DOHH2 (cell line): ENCODE measurements at regions not wholly inside any gene's neighbourhood (a gene's known extent, or its start where the extent isn't known, plus 50 kb on each side); places are given as distances from the start of the nearest gene placed in this dataset.

ENCODE experiments used
- H3F3A ChIP-seq: fragments of 200-600 bp; sonication (generic), shearing (Covaris generic); 2 replicates; pipeline ENCODE4 v1.6.0; 2016; ENCODE audit warnings: antibody characterized with exemption, mild to moderate bottlenecking; ENCODE audit not compliant: control insufficient read depth, insufficient read depth
- H3K27ac ChIP-seq: fragments of 200-600 bp; sonication (generic); 2 replicates; pipeline ENCODE4 v1.5.1; 2014; ENCODE audit warnings: low read depth, mild to moderate bottlenecking, low read length, moderate library complexity
- H3K27me3 ChIP-seq: fragments of 200-600 bp; sonication (generic); 2 replicates; pipeline ENCODE4 v1.6.1; 2014; ENCODE audit warnings: mild to moderate bottlenecking, low read length, mixed read lengths; ENCODE audit not compliant: control insufficient read depth
- H3K36me3 ChIP-seq: fragments of 200-600 bp; sonication (generic); 2 replicates; pipeline ENCODE4 v1.6.1; 2014; ENCODE audit warnings: mild to moderate bottlenecking, low read length, moderate library complexity, mixed read lengths; ENCODE audit not compliant: control insufficient read depth
- H3K4me1 ChIP-seq: fragments of 200-600 bp; sonication (generic); 2 replicates; pipeline ENCODE4 v1.6.1; 2014; ENCODE audit warnings: mild to moderate bottlenecking, low read length, mixed read lengths; ENCODE audit not compliant: control insufficient read depth
- H3K4me2 ChIP-seq: fragments of 200-600 bp; sonication (generic); 2 replicates; pipeline ENCODE4 v1.6.0; 2014; ENCODE audit warnings: mild to moderate bottlenecking, low read length, moderate library complexity
- H3K4me3 ChIP-seq: fragments of 200-600 bp; sonication (generic); 2 replicates; pipeline ENCODE4 v1.5.1; 2014; ENCODE audit warnings: mild to moderate bottlenecking, low read length, mixed read lengths
- H3K79me2 ChIP-seq: fragments of 200-600 bp; sonication (generic); 2 replicates; pipeline ENCODE4 v1.6.1; 2014; ENCODE audit warnings: mild to moderate bottlenecking, low read length, mixed read lengths; ENCODE audit not compliant: control insufficient read depth
- H3K9me2 ChIP-seq: fragments of 200-600 bp; sonication (generic); replicated peaks from 2 replicates; pipeline ENCODE4 v1.6.1; 2014; ENCODE audit warnings: mild to moderate bottlenecking, low read length, mixed read lengths; ENCODE audit not compliant: control insufficient read depth
- H3K9me3 ChIP-seq: fragments of 200-600 bp; sonication (generic); 2 replicates; pipeline ENCODE4 v1.6.1; 2014; ENCODE audit warnings: antibody characterized with exemption, low read length, mixed read lengths; ENCODE audit not compliant: control insufficient read depth, insufficient read depth
- H4K20me1 ChIP-seq: fragments of 200-600 bp; sonication (generic); 2 replicates; pipeline ENCODE4 v1.6.0; 2014; ENCODE audit warnings: low read depth, mild to moderate bottlenecking, antibody characterized with exemption, low read length, moderate library complexity; ENCODE audit not compliant: control insufficient read depth, insufficient read depth
- EZH2phosphoT487 ChIP-seq: fragments of 200-600 bp; sonication (generic); IDR thresholded peaks from 2 replicates; pipeline ENCODE4 v1.6.1; 2017; ENCODE audit warnings: borderline replicate concordance, mild to moderate bottlenecking, antibody characterized with exemption, low read length, moderate library complexity, mixed read lengths
- TF ChIP-seq, protein P1 (sequence below): fragments of 200-600 bp; sonication (generic); IDR thresholded peaks from one replicate; pipeline ENCODE4 v1.5.1; 2014; ENCODE audit warnings: antibody characterized with exemption, mild to moderate bottlenecking, low read depth, low read length; ENCODE audit not compliant: poor library complexity, severe bottlenecking

DNA sequence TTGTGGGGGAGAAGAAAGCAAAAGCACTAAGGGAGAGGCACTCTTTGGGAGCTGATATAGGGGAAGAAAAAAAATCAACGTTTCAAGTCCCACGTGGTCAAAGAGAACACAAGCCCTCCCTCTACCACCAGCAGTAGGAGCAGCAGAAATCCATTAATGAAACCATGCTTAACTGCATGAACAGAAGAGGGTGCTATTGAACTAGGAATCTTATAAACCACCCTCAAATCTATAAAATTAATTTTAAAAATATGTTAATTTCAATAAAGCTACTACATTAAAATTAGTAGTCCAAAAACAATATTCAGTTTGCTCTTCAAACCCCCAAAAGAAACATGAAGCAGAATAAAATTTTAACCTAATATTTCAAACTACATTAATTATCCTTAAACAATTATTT is 147.8 kb downstream of the TMEM18 start:
- H4K20me1 ChIP-seq: no peaks in the 10 kb centered on the region
- H3F3A ChIP-seq: no peaks in the 10 kb centered on the region
- H3K27ac ChIP-seq: no peak overlapping the region
- no peaks in the 10 kb centered on the region for H3K27me3 ChIP-seq
- no peak overlapping the region for H3K4me2 ChIP-seq
- H3K9me3 ChIP-seq: no peaks in the 10 kb centered on the region
- no peaks in the 10 kb centered on the region for H3K79me2 ChIP-seq
- no peak overlapping the region for H3K4me3 ChIP-seq
- TF ChIP-seq, protein P1, sequence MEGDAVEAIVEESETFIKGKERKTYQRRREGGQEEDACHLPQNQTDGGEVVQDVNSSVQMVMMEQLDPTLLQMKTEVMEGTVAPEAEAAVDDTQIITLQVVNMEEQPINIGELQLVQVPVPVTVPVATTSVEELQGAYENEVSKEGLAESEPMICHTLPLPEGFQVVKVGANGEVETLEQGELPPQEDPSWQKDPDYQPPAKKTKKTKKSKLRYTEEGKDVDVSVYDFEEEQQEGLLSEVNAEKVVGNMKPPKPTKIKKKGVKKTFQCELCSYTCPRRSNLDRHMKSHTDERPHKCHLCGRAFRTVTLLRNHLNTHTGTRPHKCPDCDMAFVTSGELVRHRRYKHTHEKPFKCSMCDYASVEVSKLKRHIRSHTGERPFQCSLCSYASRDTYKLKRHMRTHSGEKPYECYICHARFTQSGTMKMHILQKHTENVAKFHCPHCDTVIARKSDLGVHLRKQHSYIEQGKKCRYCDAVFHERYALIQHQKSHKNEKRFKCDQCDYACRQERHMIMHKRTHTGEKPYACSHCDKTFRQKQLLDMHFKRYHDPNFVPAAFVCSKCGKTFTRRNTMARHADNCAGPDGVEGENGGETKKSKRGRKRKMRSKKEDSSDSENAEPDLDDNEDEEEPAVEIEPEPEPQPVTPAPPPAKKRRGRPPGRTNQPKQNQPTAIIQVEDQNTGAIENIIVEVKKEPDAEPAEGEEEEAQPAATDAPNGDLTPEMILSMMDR: peak; percentile 26
- no peak for TF ChIP-seq EZH2phosphoT487
- no peaks in the 10 kb centered on the region for H3K9me2 ChIP-seq
- H3K4me1 ChIP-seq: no peaks in the 10 kb centered on the region
- H3K36me3 ChIP-seq: no peaks in the 10 kb centered on the region

DNA sequence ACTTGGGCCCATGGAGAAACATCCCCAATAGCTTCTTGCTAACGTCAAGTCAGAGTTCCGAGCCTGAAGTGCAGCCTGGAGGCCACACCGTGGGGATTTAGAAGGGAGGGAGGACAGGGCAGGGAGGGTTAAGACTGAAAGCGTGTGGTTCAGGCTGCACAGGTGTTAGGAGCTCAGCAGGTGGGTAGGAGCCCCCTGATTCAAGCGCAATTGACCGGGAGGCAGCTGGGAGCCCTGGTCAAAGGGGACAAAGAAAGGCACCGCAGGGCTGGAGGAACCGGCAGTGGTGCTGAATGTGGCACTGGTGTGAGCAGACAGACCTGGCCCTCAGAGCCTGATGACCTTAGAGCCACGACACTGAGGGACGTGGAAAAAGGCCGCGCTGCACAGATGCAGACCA is 149.6 kb downstream of the TMEM18 start:
- no peaks in the 10 kb centered on the region for H4K20me1 ChIP-seq
- no peaks in the 10 kb centered on the region for H3F3A ChIP-seq
- no peak overlapping the region for H3K27ac ChIP-seq
- H3K9me3 ChIP-seq: no peaks in the 10 kb centered on the region
- H3K36me3 ChIP-seq: no peaks in the 10 kb centered on the region
- H3K4me2 ChIP-seq: no peak overlapping the region
- H3K4me1 ChIP-seq: no peaks in the 10 kb centered on the region
- H3K4me3 ChIP-seq: no peak overlapping the region
- H3K9me2 ChIP-seq: no peaks in the 10 kb centered on the region
- no peaks in the 10 kb centered on the region for H3K27me3 ChIP-seq
- H3K79me2 ChIP-seq: no peaks in the 10 kb centered on the region
- TF ChIP-seq, protein P1: no peak
- no peak for TF ChIP-seq EZH2phosphoT487

DNA sequence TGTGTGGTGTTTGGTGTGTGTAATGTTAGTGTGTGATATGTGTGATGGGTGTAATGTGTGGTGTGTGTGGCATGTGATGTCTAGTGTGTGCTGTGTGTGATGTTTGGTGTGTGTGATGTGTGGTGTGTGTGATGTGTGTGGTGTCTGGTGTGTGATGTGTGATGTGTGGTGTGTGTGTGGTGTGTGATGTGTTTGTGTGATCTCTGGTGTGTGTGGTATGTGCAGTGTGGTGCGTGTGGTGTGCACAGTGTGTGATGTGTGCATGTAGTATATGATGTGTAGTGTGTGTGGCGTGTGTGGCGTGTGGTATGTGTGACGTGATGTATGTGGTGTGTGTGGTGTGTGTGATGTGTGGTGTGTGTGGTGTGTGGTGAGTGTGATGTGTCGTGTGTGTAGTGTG is 150.3 kb downstream of the TMEM18 start:
- H3K9me3 ChIP-seq: peaks cover 5% of the 10 kb centered on the region
- TF ChIP-seq, protein P1: no peak
- no peak for TF ChIP-seq EZH2phosphoT487
- H3K36me3 ChIP-seq: no peaks in the 10 kb centered on the region
- H3F3A ChIP-seq: no peaks in the 10 kb centered on the region
- H3K79me2 ChIP-seq: no peaks in the 10 kb centered on the region
- H3K27me3 ChIP-seq: no peaks in the 10 kb centered on the region
- H3K27ac ChIP-seq: no peak overlapping the region
- H3K4me3 ChIP-seq: no peak overlapping the region
- H4K20me1 ChIP-seq: no peaks in the 10 kb centered on the region
- no peaks in the 10 kb centered on the region for H3K9me2 ChIP-seq
- no peak overlapping the region for H3K4me2 ChIP-seq
- no peaks in the 10 kb centered on the region for H3K4me1 ChIP-seq

DNA sequence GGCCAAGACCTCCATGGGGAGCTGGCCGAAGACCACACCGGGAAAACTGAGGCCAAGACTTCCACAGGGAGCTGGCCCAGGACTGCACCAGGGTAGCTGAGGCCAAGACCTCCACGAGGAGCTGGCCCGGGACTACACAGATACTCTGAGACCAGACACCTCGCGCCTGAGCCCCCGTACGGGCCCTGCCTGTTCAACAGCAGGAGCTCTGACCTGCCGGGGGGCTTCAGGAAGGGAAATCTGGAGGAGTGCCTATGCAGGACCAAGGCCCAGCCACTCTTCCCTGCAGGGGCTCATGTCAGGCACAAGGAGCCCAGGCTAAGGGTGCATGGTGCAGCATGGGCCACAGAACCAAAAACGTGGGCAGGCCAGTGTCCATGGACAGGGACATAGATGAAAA is 151.6 kb downstream of the TMEM18 start:
- no peaks in the 10 kb centered on the region for H4K20me1 ChIP-seq
- H3K27me3 ChIP-seq: no peaks in the 10 kb centered on the region
- no peaks in the 10 kb centered on the region for H3K36me3 ChIP-seq
- H3F3A ChIP-seq: no peaks in the 10 kb centered on the region
- H3K4me3 ChIP-seq: no peak overlapping the region
- no peaks in the 10 kb centered on the region for H3K79me2 ChIP-seq
- TF ChIP-seq, protein P1: no peak
- TF ChIP-seq EZH2phosphoT487: no peak
- no peak overlapping the region for H3K4me2 ChIP-seq
- no peaks in the 10 kb centered on the region for H3K4me1 ChIP-seq
- no peaks in the 10 kb centered on the region for H3K9me2 ChIP-seq
- peaks cover 7% of the 10 kb centered on the region for H3K9me3 ChIP-seq
- no peak overlapping the region for H3K27ac ChIP-seq
